ENCODE measurements at regions not wholly inside any gene's neighbourhood (a gene's known extent, or its start where the extent isn't known, plus 50 kb on each side); places are given as distances from the start of the nearest gene placed in this dataset.

DNA sequence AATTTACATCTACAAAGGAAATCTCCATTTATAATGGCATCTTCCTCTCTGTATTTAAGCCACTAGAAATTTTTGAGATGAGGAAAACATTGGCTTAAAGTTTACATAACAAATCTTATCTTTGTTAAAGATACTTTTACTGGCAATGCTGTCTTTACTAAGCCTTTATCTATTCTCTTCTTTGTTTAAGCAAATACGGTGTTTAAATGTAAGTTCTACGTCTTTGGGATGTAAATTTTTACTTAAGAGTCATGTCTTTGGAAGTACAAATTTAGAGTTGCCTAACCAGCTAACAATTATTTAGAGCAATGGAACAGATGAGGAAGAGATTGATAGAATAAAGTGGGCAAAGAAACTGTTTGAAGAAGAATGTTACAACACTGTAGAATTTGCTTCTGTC is 1024.0 kb upstream of the PCDH10 start:
- TF ChIP-seq, protein P1, sequence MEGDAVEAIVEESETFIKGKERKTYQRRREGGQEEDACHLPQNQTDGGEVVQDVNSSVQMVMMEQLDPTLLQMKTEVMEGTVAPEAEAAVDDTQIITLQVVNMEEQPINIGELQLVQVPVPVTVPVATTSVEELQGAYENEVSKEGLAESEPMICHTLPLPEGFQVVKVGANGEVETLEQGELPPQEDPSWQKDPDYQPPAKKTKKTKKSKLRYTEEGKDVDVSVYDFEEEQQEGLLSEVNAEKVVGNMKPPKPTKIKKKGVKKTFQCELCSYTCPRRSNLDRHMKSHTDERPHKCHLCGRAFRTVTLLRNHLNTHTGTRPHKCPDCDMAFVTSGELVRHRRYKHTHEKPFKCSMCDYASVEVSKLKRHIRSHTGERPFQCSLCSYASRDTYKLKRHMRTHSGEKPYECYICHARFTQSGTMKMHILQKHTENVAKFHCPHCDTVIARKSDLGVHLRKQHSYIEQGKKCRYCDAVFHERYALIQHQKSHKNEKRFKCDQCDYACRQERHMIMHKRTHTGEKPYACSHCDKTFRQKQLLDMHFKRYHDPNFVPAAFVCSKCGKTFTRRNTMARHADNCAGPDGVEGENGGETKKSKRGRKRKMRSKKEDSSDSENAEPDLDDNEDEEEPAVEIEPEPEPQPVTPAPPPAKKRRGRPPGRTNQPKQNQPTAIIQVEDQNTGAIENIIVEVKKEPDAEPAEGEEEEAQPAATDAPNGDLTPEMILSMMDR (IDR thresholded peaks at IDR 0.05; ENCODE audit: borderline replicate concordance, extremely low read depth, low read length, poor library complexity, severe bottlenecking) = no peak
- TF ChIP-seq EZH2 (IDR thresholded peaks at IDR 0.05; ENCODE audit: borderline replicate concordance, low read depth, low read length, severe bottlenecking) = no peak
